ENCODE measurements at regions not wholly inside any gene's neighbourhood (a gene's known extent, or its start where the extent isn't known, plus 50 kb on each side); places are given as distances from the start of the nearest gene placed in this dataset.

- Histone ChIP-seq H3K4me3 (replicated peaks in 1 of 4; ENCODE audit: control extremely low read depth in 1 of 4, insufficient read depth in 1 of 4, low read depth in 3 of 4, low read length in 4 of 4) (no peak overlapping the region), H3K9ac (ENCODE audit: insufficient read depth, low read length) (no peak overlapping the region), H4K20me1 (ENCODE audit: control insufficient read depth, extremely low read depth, insufficient read depth, low read length) (no peaks in the 10 kb centered on the region), H3K79me2 (ENCODE audit: control insufficient read depth, insufficient read depth, low read length) (no peaks in the 10 kb centered on the region), H2AFZ (ENCODE audit: low read length) (no peak overlapping the region), H3K36me3 (ENCODE audit: control insufficient read depth, insufficient read depth, low read length) (no peaks in the 10 kb centered on the region), H3K9me3 (ENCODE audit: control insufficient read depth, insufficient read depth, low read depth, low read length) (no peaks in the 10 kb centered on the region), H3K27me3 (ENCODE audit: control insufficient read depth, insufficient read depth, low read length) (no peaks in the 10 kb centered on the region), H3K27ac (ENCODE audit: insufficient read depth, low read length) (no peak overlapping the region), H3K4me1 (ENCODE audit: control insufficient read depth, extremely low read depth, insufficient read depth, low read length) (no peaks in the 10 kb centered on the region), H3K4me2 (ENCODE audit: extremely low read depth, insufficient read depth, low read length) (no peak overlapping the region)
- TF ChIP-seq EZH2 (IDR thresholded peaks at IDR 0.05; ENCODE audit: low read length, missing control alignments) (no peak), CTCF (conservative IDR thresholded peaks at IDR 0.05 in 1 of 2, IDR thresholded peaks at IDR 0.05 in 1 of 2; ENCODE audit: low read depth in 1 of 2, low read length in 2 of 2) (no peak)
- no peak for DNase-seq (ENCODE audit: low read depth in 2 of 2)
These were observed 260.9 kb downstream of the BMP4 start for GRCh38 chr14:53695692-53696214.

- no peaks in the 10 kb centered on the region for H4K20me1 ChIP-seq (ENCODE audit: control insufficient read depth, extremely low read depth, insufficient read depth, low read length)
- no peak overlapping the region for H3K9ac ChIP-seq (ENCODE audit: insufficient read depth, low read length)
- no peaks in the 10 kb centered on the region for H3K79me2 ChIP-seq (ENCODE audit: control insufficient read depth, insufficient read depth, low read length)
- no peaks in the 10 kb centered on the region for H3K36me3 ChIP-seq (ENCODE audit: control insufficient read depth, insufficient read depth, low read length)
- H3K27me3 ChIP-seq (ENCODE audit: control insufficient read depth, insufficient read depth, low read length), result peaks cover 3% of the 10 kb centered on the region
- H3K27ac ChIP-seq (ENCODE audit: insufficient read depth, low read length), result no peak overlapping the region
- no peak overlapping the region for H3K4me3 ChIP-seq (replicated peaks in 1 of 4; ENCODE audit: control extremely low read depth in 1 of 4, insufficient read depth in 1 of 4, low read depth in 3 of 4, low read length in 4 of 4)
- H3K9me3 ChIP-seq (ENCODE audit: control insufficient read depth, insufficient read depth, low read depth, low read length), result no peaks in the 10 kb centered on the region
- no peak overlapping the region for H3K4me2 ChIP-seq (ENCODE audit: extremely low read depth, insufficient read depth, low read length)
- no peaks in the 10 kb centered on the region for H3K4me1 ChIP-seq (ENCODE audit: control insufficient read depth, extremely low read depth, insufficient read depth, low read length)
- TF ChIP-seq CTCF (conservative IDR thresholded peaks at IDR 0.05 in 1 of 2, IDR thresholded peaks at IDR 0.05 in 1 of 2; ENCODE audit: low read depth in 1 of 2, low read length in 2 of 2) (no peak), EZH2 (IDR thresholded peaks at IDR 0.05; ENCODE audit: low read length, missing control alignments) (no peak)
- DNase-seq (ENCODE audit: low read depth in 2 of 2), result peak in 1 of 2 donors; percentile 22
- H2AFZ ChIP-seq (ENCODE audit: low read length), result no peak overlapping the region
These were observed 263.7 kb downstream of the BMP4 start for GRCh38 chr14:53692885-53693284.

GRCh38 chr14:53692451-53692850 lies 264.2 kb downstream of the BMP4 start:
- no peak overlapping the region for H3K4me3 ChIP-seq (replicated peaks in 1 of 4; ENCODE audit: control extremely low read depth in 1 of 4, insufficient read depth in 1 of 4, low read depth in 3 of 4, low read length in 4 of 4)
- H2AFZ ChIP-seq (ENCODE audit: low read length), result no peak overlapping the region
- H3K79me2 ChIP-seq (ENCODE audit: control insufficient read depth, insufficient read depth, low read length), result no peaks in the 10 kb centered on the region
- H3K9me3 ChIP-seq (ENCODE audit: control insufficient read depth, insufficient read depth, low read depth, low read length), result no peaks in the 10 kb centered on the region
- no peak for DNase-seq (ENCODE audit: low read depth in 2 of 2)
- H3K4me2 ChIP-seq (ENCODE audit: extremely low read depth, insufficient read depth, low read length), result no peak overlapping the region
- H3K36me3 ChIP-seq (ENCODE audit: control insufficient read depth, insufficient read depth, low read length), result no peaks in the 10 kb centered on the region
- no peaks in the 10 kb centered on the region for H4K20me1 ChIP-seq (ENCODE audit: control insufficient read depth, extremely low read depth, insufficient read depth, low read length)
- no peak overlapping the region for H3K9ac ChIP-seq (ENCODE audit: insufficient read depth, low read length)
- no peaks in the 10 kb centered on the region for H3K4me1 ChIP-seq (ENCODE audit: control insufficient read depth, extremely low read depth, insufficient read depth, low read length)
- TF ChIP-seq CTCF (conservative IDR thresholded peaks at IDR 0.05 in 1 of 2, IDR thresholded peaks at IDR 0.05 in 1 of 2; ENCODE audit: low read depth in 1 of 2, low read length in 2 of 2) (no peak), EZH2 (IDR thresholded peaks at IDR 0.05; ENCODE audit: low read length, missing control alignments) (no peak)
- H3K27ac ChIP-seq (ENCODE audit: insufficient read depth, low read length), result no peak overlapping the region
- H3K27me3 ChIP-seq (ENCODE audit: control insufficient read depth, insufficient read depth, low read length), result peaks cover 3% of the 10 kb centered on the region

Data from fibroblast of lung (primary cell).